Cardiac septum (tissue), 1 donor: ENCODE measurements at regions not wholly inside any gene's neighbourhood (a gene's known extent, or its start where the extent isn't known, plus 50 kb on each side); places are given as distances from the start of the nearest gene placed in this dataset.

ENCODE experiments used
- DNase-seq: peaks from one replicate; pipeline ENCODE4 v3.0.0-alpha.2; 2020; ENCODE audit warnings: low spot score
- intact Hi-C: fragments of 100-400 bp; cut with DNase I; formaldehyde crosslinking; loops from one replicate; pipeline ENCODE4 v1.14.0; 2022
- donor health status: DM: no; HTN: no; CAD: no.

DNA sequence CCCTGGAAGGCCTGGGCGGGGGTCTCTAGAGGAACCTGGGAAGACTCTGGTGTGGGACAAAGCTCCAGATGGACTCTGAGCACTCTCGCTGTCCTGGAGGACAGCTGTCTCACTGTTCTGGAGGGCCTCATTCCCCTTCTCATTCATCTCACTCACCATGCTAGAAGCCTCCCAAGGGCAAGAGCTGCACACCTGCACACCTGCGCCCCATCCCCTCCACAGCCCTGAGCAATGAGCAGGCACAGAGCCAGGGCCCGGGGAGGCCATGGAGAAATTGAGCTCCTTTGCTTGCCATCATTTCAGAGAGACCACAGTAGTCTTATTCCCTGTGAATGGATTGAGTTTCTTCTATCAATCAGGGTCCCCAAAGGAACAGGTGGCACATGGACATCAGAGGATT lies 1168.5 kb downstream of the UQCRFS1 start:
- intact Hi-C loops, result no loop called here
- DNase-seq, result no peak

DNA sequence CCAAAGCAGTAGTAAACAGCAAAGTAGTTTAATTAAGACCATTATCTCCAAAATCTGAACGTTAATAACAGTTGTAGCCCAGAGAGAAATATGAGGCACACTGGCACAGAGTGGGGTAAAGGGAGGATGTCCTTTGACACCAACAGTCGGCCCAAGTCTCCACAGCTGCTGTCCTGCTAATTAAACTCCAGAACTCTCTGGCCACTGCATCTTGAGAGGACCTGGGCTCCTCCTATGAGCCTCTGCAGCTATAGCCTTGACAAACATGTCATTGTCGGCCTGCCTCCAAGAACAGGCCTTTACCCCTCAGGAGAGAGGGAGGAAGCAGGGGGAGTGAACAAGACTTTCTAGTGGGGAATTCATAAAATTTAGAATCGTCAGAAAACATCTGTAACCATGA lies 1170.4 kb downstream of the UQCRFS1 start:
- DNase-seq, result no peak

DNA sequence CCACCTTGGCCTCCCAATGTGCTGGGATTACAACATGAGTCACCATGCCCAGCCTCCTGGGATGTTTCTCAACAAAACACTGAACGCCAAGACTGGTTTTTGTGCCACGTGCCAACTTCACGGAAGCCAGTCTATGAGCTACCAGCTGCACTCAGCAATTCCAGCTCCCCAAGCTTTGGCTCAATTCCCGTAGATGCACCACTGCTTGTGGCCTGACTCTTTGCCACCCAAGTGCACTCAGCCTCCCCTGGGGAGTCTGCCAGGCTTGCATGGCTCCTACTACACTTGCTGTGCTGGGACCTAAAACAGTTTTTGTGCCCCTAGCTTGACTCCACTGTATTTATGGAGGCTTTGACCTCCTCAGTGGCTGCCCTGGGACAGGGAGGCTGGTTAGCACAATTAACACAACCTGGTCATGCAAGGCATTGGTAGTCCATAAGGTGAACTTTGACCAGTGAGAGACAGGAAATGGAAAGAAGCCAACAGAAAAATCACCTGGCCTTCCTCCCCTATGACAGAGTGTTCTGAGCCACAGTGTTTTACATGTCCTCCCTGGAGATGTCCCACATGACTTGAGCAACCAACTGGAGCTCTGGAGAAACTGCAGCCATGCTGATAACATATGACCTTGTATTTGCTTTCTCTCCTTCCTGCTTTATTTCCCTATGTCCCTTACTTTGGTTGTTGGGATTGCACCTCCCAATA lies 1173.1 kb downstream of the UQCRFS1 start:
- no peak for DNase-seq
- intact Hi-C loops, result no loop called here

More for the DNA sequence above, 1170.4 kb downstream of the UQCRFS1 start:
- intact Hi-C loops, result no loop called here

DNA sequence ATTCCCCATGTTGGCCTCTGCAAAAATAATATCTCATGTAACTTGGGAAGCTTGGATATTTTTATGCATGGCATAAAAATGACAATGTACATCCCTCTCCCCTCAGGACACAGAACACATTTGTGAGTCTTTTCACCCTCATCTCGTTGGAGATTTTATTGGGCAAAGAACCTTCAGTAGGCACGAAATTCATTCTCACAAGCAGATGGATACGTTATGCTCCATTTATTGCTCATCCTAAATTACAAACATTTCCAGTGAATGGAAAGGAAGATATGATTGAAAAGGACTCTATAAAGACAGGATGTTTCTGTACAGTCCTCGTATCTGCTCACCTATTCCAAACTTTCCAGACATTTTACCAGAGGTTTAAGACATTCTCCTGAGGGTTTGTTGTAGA lies 1175.8 kb downstream of the UQCRFS1 start:
- DNase-seq, result no peak
- intact Hi-C loops, result no loop called here

DNA sequence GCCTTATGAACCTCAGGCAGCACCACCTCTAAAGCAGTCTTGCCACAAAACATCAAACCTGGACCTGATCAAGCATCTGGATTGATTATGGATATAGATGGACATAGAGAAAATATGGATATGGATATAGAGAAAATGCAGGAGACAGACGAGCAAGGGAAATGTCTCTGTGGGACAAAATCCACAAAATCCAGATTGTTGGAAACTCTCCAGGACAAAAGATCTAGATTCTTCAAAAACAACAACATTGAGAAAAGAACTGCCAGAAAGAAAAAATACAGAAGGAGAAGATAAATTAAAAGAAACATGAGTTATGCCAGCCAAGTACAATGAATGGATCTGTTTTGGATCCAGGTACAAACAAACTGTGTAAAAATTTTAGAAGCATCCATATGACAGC lies 1176.5 kb downstream of the UQCRFS1 start:
- DNase-seq, result no peak
- intact Hi-C loops, result no loop called here

DNA sequence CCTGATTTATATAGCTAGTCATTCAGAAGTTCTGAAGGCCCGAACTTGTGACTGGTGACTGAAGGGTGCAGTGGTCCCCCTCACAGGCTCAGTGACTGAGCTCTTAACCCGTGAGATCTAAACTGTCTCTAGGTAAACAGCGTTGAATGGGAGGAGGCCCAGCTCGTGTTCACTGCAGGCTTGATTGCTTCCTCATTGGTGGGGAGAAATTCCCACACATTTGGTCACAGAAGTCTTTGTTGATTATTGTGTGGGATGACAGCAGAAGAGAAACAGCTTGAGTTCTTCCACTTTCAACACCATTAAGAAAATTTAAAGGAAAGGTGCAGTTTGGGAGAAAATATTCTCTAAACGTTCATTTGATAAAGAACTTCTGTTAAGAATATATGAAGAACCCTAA lies 1178.0 kb downstream of the UQCRFS1 start:
- DNase-seq, result no peak
- intact Hi-C loops, result no loop called here

DNA sequence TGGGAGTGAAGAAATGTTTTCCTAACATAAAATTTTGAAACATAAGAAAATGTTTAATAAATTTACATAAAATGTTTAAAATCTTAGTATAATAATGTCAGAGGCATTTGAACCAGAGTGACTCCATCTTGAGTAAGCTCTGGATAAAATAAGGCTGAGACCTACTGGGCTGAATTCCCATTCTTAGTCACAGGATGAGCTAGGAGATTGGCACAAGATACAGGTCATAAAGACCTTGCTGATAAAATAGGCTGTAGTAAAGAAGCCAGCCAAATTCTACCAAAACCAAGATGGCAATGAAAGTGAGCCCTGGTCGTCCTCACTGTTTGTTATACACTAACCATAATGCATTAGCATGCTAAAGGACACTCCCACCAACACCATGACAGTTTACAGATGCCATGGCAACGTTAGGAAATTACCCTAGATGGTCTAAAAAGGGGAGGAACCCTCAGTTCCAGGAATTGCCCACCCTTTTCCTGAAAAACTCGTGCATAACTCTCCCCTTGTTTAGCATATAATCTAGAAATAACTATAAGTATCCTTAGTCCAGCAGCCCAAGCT lies 1184.0 kb downstream of the UQCRFS1 start:
- intact Hi-C loops, result no loop called here

DNA sequence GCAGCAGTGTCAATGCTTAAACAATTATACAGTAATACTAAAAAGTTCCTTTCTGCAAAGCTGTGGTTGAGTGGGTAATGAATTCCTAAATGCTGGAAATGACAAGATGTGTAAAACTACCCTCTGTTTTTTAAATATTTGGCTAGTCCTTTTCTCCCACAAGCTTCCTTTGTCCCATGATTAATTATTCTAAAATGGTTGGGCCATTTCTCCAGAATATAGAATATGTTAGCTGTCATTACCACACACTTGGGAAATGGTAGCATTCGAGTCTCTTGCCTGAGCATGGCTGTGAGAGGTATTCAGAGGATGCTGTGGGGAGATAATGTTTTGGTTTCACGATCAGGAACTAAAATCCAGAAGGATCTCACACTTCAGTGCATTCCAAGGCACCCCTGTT lies 1185.8 kb downstream of the UQCRFS1 start:
- no peak for DNase-seq
- intact Hi-C loops, result no loop called here

More for the DNA sequence above, 1184.0 kb downstream of the UQCRFS1 start:
- DNase-seq, result no peak

DNA sequence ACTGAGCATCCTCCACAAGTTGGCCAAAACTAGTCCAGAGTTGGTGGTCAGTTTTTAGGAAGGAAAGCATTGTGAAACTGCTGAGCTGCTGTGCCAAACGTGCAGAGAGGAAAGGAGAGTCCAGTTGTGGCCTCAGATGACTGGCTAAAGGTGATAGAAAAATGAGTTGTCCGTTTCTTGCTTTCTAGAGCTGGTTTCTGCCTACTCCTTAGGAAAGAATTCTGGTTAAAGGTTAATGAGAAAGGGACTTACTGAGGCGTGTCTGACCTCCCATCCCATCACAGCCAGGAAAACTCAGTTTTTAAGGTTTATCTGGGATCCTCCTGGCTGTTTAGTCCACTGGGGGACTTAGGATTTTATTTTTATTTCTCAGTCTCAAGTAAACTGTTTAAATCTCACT lies 1186.3 kb downstream of the UQCRFS1 start:
- no peak for DNase-seq
- intact Hi-C loops, result no loop called here

DNA sequence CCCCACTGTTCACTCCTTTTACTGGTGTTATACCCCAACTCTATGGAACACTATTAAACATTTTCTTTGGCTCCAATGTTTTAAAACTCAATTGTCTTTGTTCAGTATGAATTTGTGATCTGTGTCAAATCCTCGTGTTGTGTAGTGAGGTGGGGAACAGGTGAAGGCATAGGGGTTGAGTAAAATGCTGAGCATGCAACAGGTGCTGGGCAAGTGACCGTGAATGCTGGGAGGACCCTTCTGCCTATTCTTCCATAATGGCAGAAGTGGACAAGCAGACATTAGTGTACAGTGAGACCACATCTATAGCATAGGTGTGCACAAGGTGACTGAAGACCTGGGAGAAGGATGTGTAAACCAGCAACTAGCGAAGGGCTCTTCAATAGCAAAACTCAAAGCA lies 1188.0 kb downstream of the UQCRFS1 start:
- intact Hi-C loops, result no loop called here
- no peak for DNase-seq

DNA sequence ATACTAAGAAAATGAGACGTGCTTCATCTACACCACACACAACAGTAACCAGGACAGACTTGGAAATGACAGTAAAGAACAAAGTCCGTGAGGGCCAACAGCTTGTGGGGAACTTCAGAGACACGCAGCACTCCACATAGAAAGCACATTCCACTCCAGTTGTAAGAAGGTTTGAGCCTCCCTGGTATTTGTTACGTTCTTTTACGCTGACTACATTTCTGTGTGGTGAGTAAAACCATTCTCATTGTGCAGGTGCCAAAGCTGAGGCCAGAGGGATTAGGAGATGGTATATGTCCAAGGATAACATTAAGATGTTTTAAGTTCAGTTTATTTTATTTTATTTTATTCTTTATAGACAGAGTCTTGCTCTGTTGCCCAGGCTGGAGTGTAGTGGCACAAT lies 1189.9 kb downstream of the UQCRFS1 start:
- intact Hi-C loops, result no loop called here
- no peak for DNase-seq

DNA sequence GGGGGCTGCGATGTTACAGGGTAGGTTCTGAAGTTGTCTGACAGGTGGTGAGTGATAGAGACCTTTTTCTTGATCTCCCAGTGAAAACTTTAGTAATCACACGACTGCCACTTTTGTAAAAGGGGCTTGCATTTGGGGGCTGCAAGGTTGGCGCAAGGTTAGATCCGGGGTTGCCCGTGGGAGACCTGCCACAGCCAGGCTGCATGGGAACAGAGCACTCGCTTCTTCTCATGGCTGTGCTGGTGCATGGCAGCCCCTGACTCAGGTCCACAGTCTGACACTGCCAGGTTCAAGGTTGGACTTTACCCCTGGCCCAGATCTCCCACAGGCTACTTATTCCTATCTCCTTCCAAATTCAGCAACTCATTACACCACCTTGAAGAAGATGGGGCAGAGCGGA lies 1190.4 kb downstream of the UQCRFS1 start:
- intact Hi-C loops, result no loop called here
- DNase-seq, result no peak

DNA sequence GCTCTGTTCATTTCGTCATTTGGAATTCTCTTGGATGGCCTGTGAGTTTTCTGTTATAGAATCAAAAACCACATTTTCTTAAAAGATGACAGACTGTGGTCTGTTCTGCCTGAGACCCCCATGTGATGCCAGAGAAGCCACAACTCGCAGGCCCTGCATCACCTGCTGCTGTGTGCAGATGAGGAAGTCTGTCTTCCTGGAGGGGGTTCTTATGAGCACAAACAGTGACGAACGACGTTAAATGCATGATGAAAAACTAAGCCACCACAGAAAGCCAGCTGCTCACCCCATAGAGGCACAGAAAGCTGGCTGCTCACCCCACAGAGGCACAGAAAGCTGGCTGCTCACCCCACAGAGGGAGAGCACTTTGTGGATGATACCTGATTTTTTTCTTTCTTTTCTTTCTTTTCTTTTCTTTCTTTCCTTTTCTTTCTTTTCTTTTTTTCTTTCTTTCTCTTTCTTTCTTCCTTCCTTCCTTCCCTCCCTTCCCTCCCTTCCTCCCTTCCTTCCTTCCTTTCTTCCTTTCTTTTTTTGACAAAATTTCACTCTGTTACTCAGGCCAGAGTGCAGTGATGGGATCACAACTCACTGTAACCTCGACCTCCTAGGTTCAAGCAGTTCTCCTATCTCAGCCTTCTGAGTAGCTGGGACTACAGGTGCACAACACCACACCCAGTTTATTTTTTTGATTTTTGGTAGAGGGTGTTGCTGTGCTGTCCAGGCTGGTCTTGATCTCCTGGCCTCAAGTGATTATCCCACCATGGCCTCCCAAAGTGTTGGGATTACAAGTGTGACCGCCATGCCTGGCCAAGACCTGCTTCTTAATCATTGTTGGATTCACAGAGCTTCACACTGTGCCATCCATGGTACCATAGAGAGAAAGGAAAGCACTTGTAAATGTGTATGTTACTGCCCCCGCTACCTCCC lies 1191.4 kb downstream of the UQCRFS1 start:
- intact Hi-C loops, result no loop called here
- no peak for DNase-seq

DNA sequence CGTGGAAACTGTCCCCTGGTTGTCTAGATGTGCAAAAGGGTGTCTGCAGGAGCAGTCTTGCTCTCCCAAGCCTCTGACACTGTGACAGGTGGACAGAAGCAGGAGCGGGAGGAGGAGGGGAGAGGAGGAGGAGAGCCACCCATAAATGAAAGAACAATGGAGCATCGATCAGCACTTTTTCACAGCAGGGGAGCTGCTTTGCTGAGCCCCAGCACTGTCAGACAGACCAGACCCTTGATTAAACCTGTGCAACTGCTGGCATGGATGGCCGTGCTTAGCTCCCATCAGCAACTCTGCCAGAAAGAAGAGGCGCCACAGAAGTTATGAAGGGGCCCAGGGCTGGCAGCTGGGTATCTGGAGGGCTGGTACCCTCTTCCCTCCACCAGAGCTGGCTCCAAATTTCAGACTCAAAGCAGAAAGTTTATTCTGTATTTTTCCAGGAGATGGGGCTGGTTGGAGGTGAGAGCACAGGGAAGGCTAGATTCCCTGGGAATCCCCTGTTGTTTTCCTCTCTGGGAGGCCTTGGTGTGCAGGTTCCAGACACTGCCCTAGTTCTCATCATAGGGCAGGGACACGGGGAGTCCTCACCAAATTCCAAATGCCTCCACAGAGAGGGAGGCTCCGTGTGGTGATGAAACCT lies 1192.2 kb downstream of the UQCRFS1 start:
- intact Hi-C loops, result no loop called here
- no peak for DNase-seq

DNA sequence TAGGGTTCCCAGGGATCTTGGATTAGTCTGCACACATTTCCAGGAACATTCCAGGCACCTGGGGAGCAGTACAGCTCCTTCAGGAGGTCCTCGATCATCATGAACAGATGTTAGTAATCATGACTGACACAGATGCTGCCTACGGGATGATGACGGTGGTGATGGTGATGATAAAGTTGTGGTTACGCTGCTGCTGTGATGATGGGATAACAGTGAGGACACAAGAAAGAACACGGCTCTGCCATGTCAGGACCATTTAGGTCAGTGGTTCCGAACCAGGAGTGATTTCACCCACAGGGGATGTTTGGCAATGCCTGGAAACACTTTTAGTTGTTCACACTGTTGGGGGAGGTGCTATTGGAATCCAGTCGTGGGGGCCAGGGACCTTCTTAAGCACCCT lies 1193.0 kb downstream of the UQCRFS1 start:
- intact Hi-C loops, result no loop called here
- DNase-seq, result no peak

DNA sequence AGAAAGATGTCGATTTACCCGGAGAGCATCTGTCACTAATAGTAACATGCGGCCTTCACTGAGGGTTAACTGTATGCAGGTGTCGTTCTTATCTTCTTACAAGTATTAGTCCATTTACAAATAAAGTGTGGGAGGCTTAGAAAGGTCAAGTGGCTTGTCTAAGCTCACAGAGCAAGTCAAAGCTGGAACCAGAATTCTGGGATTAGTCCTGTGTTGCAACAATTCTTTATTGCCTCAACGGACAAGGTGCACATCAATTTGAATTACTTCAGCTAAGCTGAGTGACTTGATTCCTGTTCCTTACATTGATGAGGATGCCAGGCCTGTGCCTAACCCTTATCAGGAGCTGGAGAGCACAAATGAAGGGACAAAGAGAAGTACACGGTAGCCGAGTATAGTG lies 1193.6 kb downstream of the UQCRFS1 start:
- intact Hi-C loops, result no loop called here
- no peak for DNase-seq

DNA sequence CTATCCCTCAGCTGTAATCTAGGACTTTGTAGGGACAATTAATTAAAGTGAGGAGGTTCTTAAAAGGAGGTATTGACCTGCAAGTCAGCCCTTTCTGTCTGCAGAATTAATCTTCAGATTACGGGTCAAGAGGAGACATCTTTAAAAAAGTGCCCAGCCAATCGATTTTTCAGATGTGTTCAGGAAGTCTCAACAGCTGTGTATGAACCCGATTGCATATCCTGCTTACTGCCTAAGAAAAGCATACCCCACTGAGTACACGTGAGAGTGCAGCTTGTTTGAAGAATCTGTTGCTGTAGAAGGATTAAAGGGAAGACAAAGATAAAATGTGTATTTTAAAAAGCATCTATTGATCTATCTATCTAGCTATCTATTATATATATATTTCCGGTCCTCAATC lies 1194.5 kb downstream of the UQCRFS1 start:
- no peak for DNase-seq
- intact Hi-C loops, result no loop called here

DNA sequence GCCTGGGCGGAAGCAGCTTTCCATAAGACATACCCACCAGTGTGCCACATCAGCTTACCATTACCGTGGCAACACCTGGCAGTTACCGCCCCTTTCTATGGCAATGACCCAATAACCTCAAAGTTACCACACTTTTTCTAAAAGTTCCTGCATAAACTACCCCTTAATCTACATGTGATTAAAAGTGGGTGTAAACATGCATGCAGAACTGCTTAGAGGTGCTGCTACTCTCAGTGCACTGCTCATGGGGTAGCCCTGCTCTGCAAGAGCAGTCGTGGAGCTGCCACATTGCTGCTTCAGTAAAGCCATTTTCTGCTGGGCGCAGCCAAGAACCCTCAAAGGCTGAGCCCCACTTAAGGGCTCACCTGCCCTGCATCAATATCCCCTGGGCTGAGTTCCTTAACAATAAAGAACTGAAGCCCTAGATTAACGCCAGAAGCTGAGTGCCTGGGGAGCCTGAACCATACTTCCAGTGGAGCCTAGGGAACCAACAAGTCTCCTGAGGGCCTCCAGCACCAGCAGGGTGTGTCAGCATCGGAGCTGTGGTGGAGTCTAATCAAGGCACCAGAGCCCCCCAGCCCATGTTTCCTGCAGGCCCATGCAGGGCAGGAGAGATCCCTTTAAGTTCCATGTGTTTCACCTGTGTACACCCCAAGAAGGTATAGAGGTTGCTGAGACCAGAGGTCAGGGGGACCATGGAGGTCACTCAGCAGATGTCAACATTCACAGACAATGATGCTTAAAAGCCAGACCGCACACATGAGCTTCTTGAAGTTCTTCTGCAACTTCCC lies 1198.1 kb downstream of the UQCRFS1 start:
- intact Hi-C loops, result no loop called here
- no peak for DNase-seq

DNA sequence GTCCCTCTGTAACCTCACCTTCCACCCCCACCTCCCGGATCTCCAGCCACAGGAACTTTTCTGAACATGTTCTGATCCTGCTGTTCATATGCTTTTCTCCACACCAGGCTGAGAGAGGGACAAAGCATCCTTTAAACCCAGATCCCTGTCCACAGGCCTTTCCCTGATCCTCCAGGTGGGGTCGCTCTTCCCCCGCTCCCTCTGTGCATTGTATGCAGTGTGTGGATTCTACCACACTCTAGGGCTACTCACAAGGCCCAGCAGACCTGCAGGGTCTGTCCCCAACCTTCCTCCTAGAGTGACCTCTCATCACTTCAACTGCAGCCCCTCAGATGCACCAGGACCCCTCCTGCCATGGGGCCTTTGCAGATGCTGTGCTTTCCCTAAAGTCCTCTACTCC lies 1200.6 kb downstream of the UQCRFS1 start:
- intact Hi-C loops, result no loop called here
- no peak for DNase-seq

DNA sequence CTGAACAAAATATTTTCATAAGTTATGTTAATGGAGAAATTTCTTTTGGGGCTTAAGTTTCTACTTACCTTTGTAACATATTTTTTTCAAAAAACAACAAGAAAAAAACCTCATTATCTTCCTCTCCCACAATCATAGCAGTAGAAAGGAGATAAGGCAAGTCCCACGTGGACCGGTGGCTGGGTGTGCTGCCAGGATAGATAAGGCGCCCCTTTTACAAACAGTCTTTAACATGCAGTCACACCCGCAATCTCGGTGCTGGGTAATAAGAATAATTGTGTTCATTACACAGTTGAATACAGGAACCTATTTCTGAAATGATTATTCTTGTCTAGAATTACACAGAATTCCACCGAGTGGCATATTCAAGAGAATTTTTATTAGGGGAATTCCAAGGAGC lies 1202.3 kb downstream of the UQCRFS1 start:
- intact Hi-C loops, result no loop called here
- no peak for DNase-seq
